Upper lobe of left lung (tissue), 4 donors: ENCODE measurements at regions not wholly inside any gene's neighbourhood (a gene's known extent, or its start where the extent isn't known, plus 50 kb on each side); places are given as distances from the start of the nearest gene placed in this dataset.

Experiments
- POLR2AphosphoS5 ChIP-seq, 2 donors: sonication (generic); formaldehyde crosslinking; IDR thresholded peaks; one replicate each; pipeline ENCODE4 v1.5.1; 2017; ENCODE audit warnings: antibody characterized with exemption in 2 of 2
- TF ChIP-seq, protein P1 (sequence below), 6 experiments: fragments of 450-650 bp in 4 of 6; fragments of 200-600 bp in 2 of 6; sonication (generic) in 2 of 6; IDR thresholded peaks; one replicate each; pipeline ENCODE4 v1.5.1; 2016 to 2019; ENCODE audit warnings: antibody characterized with exemption in 6 of 6

DNA sequence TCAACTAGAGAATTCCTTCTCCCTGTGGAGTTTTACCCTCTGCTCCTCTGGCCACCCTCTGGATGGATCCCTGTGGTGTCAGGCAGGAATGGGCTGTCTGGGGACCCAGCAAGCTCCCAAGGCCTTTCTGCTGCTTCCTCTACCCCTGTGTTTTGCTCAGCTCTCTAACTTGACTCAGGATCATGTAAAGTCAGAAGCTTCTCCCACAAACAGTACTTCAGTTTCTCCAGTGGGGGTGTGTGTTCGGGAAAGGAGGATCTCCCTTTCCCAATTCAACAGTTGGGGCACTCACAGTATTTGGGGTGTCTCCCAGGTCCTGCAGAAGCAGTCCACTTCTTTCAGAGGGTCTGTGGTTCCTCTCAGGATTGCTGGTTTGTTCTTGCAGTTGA, 162.4 kb upstream of the NUDT4 start:
- TF ChIP-seq, protein P1, sequence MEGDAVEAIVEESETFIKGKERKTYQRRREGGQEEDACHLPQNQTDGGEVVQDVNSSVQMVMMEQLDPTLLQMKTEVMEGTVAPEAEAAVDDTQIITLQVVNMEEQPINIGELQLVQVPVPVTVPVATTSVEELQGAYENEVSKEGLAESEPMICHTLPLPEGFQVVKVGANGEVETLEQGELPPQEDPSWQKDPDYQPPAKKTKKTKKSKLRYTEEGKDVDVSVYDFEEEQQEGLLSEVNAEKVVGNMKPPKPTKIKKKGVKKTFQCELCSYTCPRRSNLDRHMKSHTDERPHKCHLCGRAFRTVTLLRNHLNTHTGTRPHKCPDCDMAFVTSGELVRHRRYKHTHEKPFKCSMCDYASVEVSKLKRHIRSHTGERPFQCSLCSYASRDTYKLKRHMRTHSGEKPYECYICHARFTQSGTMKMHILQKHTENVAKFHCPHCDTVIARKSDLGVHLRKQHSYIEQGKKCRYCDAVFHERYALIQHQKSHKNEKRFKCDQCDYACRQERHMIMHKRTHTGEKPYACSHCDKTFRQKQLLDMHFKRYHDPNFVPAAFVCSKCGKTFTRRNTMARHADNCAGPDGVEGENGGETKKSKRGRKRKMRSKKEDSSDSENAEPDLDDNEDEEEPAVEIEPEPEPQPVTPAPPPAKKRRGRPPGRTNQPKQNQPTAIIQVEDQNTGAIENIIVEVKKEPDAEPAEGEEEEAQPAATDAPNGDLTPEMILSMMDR (IDR thresholded peaks at IDR 0.05), result no peak
- no peak for TF ChIP-seq POLR2AphosphoS5 (IDR thresholded peaks at IDR 0.05)
